IPS-18c (cell line): ENCODE measurements at regions not wholly inside any gene's neighbourhood (a gene's known extent, or its start where the extent isn't known, plus 50 kb on each side); places are given as distances from the start of the nearest gene placed in this dataset.
A peak's percentile ranks its signal among the peaks of the same experiment; 100 is the strongest.
"Not testable (repeated sequence)": the region's sequence is repeated elsewhere in the genome, so short reads cannot be mapped to it uniquely, and the experiment has no call there.

ENCODE experiments used
- H3K4me3 ChIP-seq: 2 replicates; pipeline ENCODE4 v1.7.0; 2013; ENCODE audit warnings: low read depth, mild to moderate bottlenecking, low read length, moderate library complexity; ENCODE audit not compliant: insufficient read depth
- H3K9me3 ChIP-seq: one replicate; pipeline ENCODE4 v1.6.1; 2013; ENCODE audit warnings: mild to moderate bottlenecking, low read length, moderate library complexity; ENCODE audit not compliant: control insufficient read depth, insufficient read depth

GRCh38 chrX:116526010-116526409, 63.2 kb upstream of the CT83 start:
- Histone ChIP-seq H3K9me3 (no peaks in the 10 kb centered on the region), H3K4me3 (no peak overlapping the region)

DNA sequence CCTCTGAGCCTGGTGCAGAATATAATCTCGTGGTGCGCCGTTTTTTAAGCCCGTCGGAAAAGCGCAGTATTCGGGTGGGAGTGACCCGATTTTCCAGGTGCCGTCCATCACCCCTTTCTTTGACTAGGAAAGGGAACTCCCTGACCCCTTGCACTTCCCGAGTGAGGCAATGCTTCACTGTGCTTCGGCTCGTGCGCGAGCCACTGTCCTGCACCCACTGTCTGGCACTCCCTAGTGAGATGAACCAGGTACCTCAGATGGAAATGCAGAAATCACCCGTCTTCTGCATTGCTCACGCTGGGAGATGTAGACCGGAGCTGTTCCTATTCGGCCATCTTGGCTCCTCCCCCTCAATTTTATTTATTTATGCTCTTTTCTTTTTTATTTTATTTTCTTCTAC, 57.5 kb upstream of the CT83 start:
- H3K9me3 ChIP-seq, result not testable (repeated sequence)
- H3K4me3 ChIP-seq, result peak overlapping the region; percentile 20; the same call in 1 of the 2 replicates
